SK-N-MC (cell line): ENCODE measurements at regions not wholly inside any gene's neighbourhood (a gene's known extent, or its start where the extent isn't known, plus 50 kb on each side); places are given as distances from the start of the nearest gene placed in this dataset.

Source experiments
- DNase-seq: peaks from one replicate; pipeline ENCODE4 v3.0.0-alpha.2; 2011; ENCODE audit warnings: low read depth, low spot score
- H3K27ac ChIP-seq: fragments of 200-600 bp; sonication (generic); 2 replicates; pipeline ENCODE4 v1.5.1; 2016; ENCODE audit warnings: mixed run types
- H3K36me3 ChIP-seq: fragments of 200-600 bp; sonication (generic); 2 replicates; pipeline ENCODE4 v1.6.1; 2017; ENCODE audit warnings: antibody characterized with exemption, low read length, mixed read lengths; ENCODE audit not compliant: insufficient read depth
- H3K4me3 ChIP-seq: fragments of 200-600 bp; sonication (generic); 2 replicates; pipeline ENCODE4 v1.5.1; 2016
- H3K9ac ChIP-seq: fragments of 200-600 bp; sonication (generic); 2 replicates; pipeline ENCODE4 v1.8.0; 2017; ENCODE audit warnings: mixed run types, mixed read lengths; ENCODE audit not compliant: insufficient read length
- H3K9me3 ChIP-seq: fragments of 200-600 bp; sonication (generic); 2 replicates; pipeline ENCODE4 v1.6.1; 2017; ENCODE audit warnings: low read depth, mild to moderate bottlenecking, antibody characterized with exemption, low read length, moderate library complexity, mixed read lengths
- EZH2 ChIP-seq: fragments of 200-600 bp; sonication (generic); IDR thresholded peaks from one replicate; pipeline ENCODE4 v1.6.1; 2017; ENCODE audit warnings: antibody characterized with exemption
- FOXP2 ChIP-seq: optimal IDR thresholded peaks from 2 replicates; pipeline ENCODE3; 2011; ENCODE audit warnings: mild to moderate bottlenecking, moderate library complexity; ENCODE audit not compliant: insufficient read depth; ENCODE audit errors: extremely low read length, control extremely low read depth
- POLR2AphosphoS5 ChIP-seq: IDR thresholded peaks from 2 replicates; pipeline ENCODE4 v1.6.1; 2012; ENCODE audit warnings: mild to moderate bottlenecking, low read depth, low read length, borderline replicate concordance

GRCh38 chr2:129212299-129212958 lies 767.0 kb upstream of the RAB6C start:
- no peaks in the 10 kb centered on the region for H3K36me3 ChIP-seq
- no peak overlapping the region for H3K4me3 ChIP-seq
- no peak overlapping the region for H3K9ac ChIP-seq
- no peak for DNase-seq
- TF ChIP-seq POLR2AphosphoS5 (no peak), EZH2 (no peak), FOXP2 (no peak)
- no peak overlapping the region for H3K27ac ChIP-seq
- H3K9me3 ChIP-seq = no peaks in the 10 kb centered on the region

- Histone ChIP-seq H3K36me3 (no peaks in the 10 kb centered on the region), H3K4me3 (no peak overlapping the region), H3K27ac (no peak overlapping the region), H3K9ac (no peak overlapping the region), H3K9me3 (no peaks in the 10 kb centered on the region)
- DNase-seq = no peak
- no peak for TF ChIP-seq FOXP2
- TF ChIP-seq POLR2AphosphoS5 = no peak
- TF ChIP-seq EZH2 = no peak
These were observed 755.4 kb upstream of the RAB6C start for GRCh38 chr2:129224022-129224421.

GRCh38 chr2:129224486-129224885 lies 755.0 kb upstream of the RAB6C start:
- TF ChIP-seq FOXP2 (no peak), EZH2 (no peak), POLR2AphosphoS5 (no peak)
- H3K4me3 ChIP-seq = no peak overlapping the region
- H3K9me3 ChIP-seq = no peaks in the 10 kb centered on the region
- no peak overlapping the region for H3K27ac ChIP-seq
- DNase-seq = no peak
- H3K9ac ChIP-seq = no peak overlapping the region
- no peaks in the 10 kb centered on the region for H3K36me3 ChIP-seq

- no peak overlapping the region for H3K27ac ChIP-seq
- H3K4me3 ChIP-seq = no peak overlapping the region
- H3K9me3 ChIP-seq = no peaks in the 10 kb centered on the region
- no peak for DNase-seq
- H3K9ac ChIP-seq = no peak overlapping the region
- no peaks in the 10 kb centered on the region for H3K36me3 ChIP-seq
- TF ChIP-seq FOXP2 = no peak
- TF ChIP-seq EZH2 = no peak
- no peak for TF ChIP-seq POLR2AphosphoS5
These were observed 750.3 kb upstream of the RAB6C start for GRCh38 chr2:129229196-129229595.

GRCh38 chr2:129229830-129230441 lies 749.5 kb upstream of the RAB6C start:
- DNase-seq = no peak
- H3K36me3 ChIP-seq = no peaks in the 10 kb centered on the region
- no peak overlapping the region for H3K4me3 ChIP-seq
- no peak overlapping the region for H3K9ac ChIP-seq
- no peak for TF ChIP-seq POLR2AphosphoS5
- TF ChIP-seq EZH2 = no peak
- TF ChIP-seq FOXP2 = no peak
- H3K27ac ChIP-seq = no peak overlapping the region
- H3K9me3 ChIP-seq = no peaks in the 10 kb centered on the region

GRCh38 chr2:129231924-129232323 lies 747.5 kb upstream of the RAB6C start:
- DNase-seq = no peak
- TF ChIP-seq POLR2AphosphoS5 (no peak), EZH2 (no peak), FOXP2 (no peak)
- Histone ChIP-seq H3K9ac (no peak overlapping the region), H3K27ac (no peak overlapping the region), H3K4me3 (no peak overlapping the region), H3K9me3 (no peaks in the 10 kb centered on the region), H3K36me3 (no peaks in the 10 kb centered on the region)

GRCh38 chr2:129233166-129233565 lies 746.3 kb upstream of the RAB6C start:
- TF ChIP-seq POLR2AphosphoS5 (no peak), FOXP2 (no peak), EZH2 (no peak)
- no peak overlapping the region for H3K4me3 ChIP-seq
- no peaks in the 10 kb centered on the region for H3K9me3 ChIP-seq
- no peaks in the 10 kb centered on the region for H3K36me3 ChIP-seq
- DNase-seq = no peak
- no peak overlapping the region for H3K27ac ChIP-seq
- no peak overlapping the region for H3K9ac ChIP-seq

- Histone ChIP-seq H3K9me3 (no peaks in the 10 kb centered on the region), H3K36me3 (no peaks in the 10 kb centered on the region), H3K4me3 (no peak overlapping the region), H3K27ac (no peak overlapping the region), H3K9ac (no peak overlapping the region)
- TF ChIP-seq EZH2 (no peak), FOXP2 (no peak), POLR2AphosphoS5 (no peak)
- DNase-seq = no peak
These were observed 745.6 kb upstream of the RAB6C start for GRCh38 chr2:129233751-129234406.

- H3K36me3 ChIP-seq = no peaks in the 10 kb centered on the region
- DNase-seq = no peak
- no peaks in the 10 kb centered on the region for H3K9me3 ChIP-seq
- TF ChIP-seq EZH2 (no peak), POLR2AphosphoS5 (no peak), FOXP2 (no peak)
- H3K9ac ChIP-seq = no peak overlapping the region
- no peak overlapping the region for H3K4me3 ChIP-seq
- H3K27ac ChIP-seq = no peak overlapping the region
These were observed 742.9 kb upstream of the RAB6C start for GRCh38 chr2:129236601-129237000.
